GM23338 (cell line): ENCODE measurements at regions not wholly inside any gene's neighbourhood (a gene's known extent, or its start where the extent isn't known, plus 50 kb on each side); places are given as distances from the start of the nearest gene placed in this dataset.

Source experiments
- ATAC-seq: fragments of 200-7000 bp; cut with Tn5 transposase; 3 replicates; pipeline ENCODE4 v1.9.1; 2020
- DNase-seq: peaks from one replicate; pipeline ENCODE4 v3.0.0-alpha.2; 2015; ENCODE audit warnings: low spot score
- H2AFZ ChIP-seq: fragments of 200-600 bp; sonication (generic); 2 replicates; pipeline ENCODE4 v1.8.0; 2016; ENCODE audit warnings: antibody characterized with exemption, mild to moderate bottlenecking, moderate library complexity
- H3F3A ChIP-seq: fragments of 200-600 bp; sonication (generic); replicated peaks from 2 replicates; pipeline ENCODE4 v1.8.0; 2017; ENCODE audit warnings: antibody characterized with exemption, mixed run types, low read depth
- H3K27ac ChIP-seq: fragments of 200-600 bp; sonication (generic); 2 replicates; pipeline ENCODE4 v1.6.1; 2016; ENCODE audit warnings: low read depth
- H3K27me3 ChIP-seq: fragments of 200-600 bp; sonication (generic); 2 replicates; pipeline ENCODE4 v1.8.0; 2016; ENCODE audit warnings: mild to moderate bottlenecking, mixed run types, moderate library complexity; ENCODE audit not compliant: insufficient read depth
- H3K36me3 ChIP-seq: fragments of 200-600 bp; sonication (generic); 2 replicates; pipeline ENCODE4 v1.8.0; 2016; ENCODE audit warnings: mild to moderate bottlenecking; ENCODE audit not compliant: insufficient read depth
- H3K4me1 ChIP-seq: fragments of 200-600 bp; sonication (generic); 2 replicates; pipeline ENCODE4 v1.8.0; 2016; ENCODE audit warnings: mild to moderate bottlenecking, moderate library complexity; ENCODE audit not compliant: insufficient read depth
- H3K4me2 ChIP-seq: fragments of 200-600 bp; sonication (generic); 2 replicates; pipeline ENCODE4 v1.7.1; 2017; ENCODE audit warnings: mixed run types
- H3K4me3 ChIP-seq: fragments of 200-600 bp; sonication (generic); 2 replicates; pipeline ENCODE4 v1.6.1; 2016; ENCODE audit warnings: mixed run types
- H3K79me2 ChIP-seq: fragments of 200-600 bp; sonication (generic); replicated peaks from 2 replicates; pipeline ENCODE4 v1.8.0; 2017; ENCODE audit warnings: mild to moderate bottlenecking; ENCODE audit not compliant: insufficient read depth
- H3K9me2 ChIP-seq: fragments of 200-600 bp; sonication (generic); 2 replicates; pipeline ENCODE4 v1.8.0; 2017; ENCODE audit not compliant: insufficient read depth
- H4K20me1 ChIP-seq: fragments of 200-600 bp; sonication (generic); replicated peaks from 2 replicates; pipeline ENCODE4 v1.8.0; 2017; ENCODE audit warnings: mild to moderate bottlenecking; ENCODE audit not compliant: insufficient read depth
- H3K27ac Mint-ChIP-seq: 2 replicates; pipeline ENCODE4 v1.8.0; 2020; ENCODE audit warnings: inconsistent platforms, mild to moderate bottlenecking, moderate library complexity, mixed read lengths
- H3K27me3 Mint-ChIP-seq: 3 replicates; pipeline ENCODE4 v1.8.0; 2022; ENCODE audit warnings: low read depth, mild to moderate bottlenecking, moderate library complexity, mixed read lengths, inconsistent platforms; ENCODE audit not compliant: insufficient read depth, poor library complexity
- H3K36me3 Mint-ChIP-seq: 3 replicates; pipeline ENCODE4 v1.8.0; 2021; ENCODE audit warnings: low read depth, mild to moderate bottlenecking, inconsistent platforms, moderate library complexity, mixed read lengths
- H3K4me1 Mint-ChIP-seq: 3 replicates; pipeline ENCODE4 v1.8.0; 2020; ENCODE audit warnings: mild to moderate bottlenecking, inconsistent platforms, mixed read lengths
- H3K4me3 Mint-ChIP-seq: 3 replicates; pipeline ENCODE4 v1.8.0; 2021; ENCODE audit warnings: moderate library complexity, mild to moderate bottlenecking, inconsistent platforms, mixed read lengths
- H3K9me3 Mint-ChIP-seq: 3 replicates; pipeline ENCODE4 v1.8.0; 2020; ENCODE audit warnings: moderate library complexity, mild to moderate bottlenecking, inconsistent platforms, mixed read lengths
- CREB1 ChIP-seq: fragments of 250-450 bp; sonication (Bioruptor Pico); IDR thresholded peaks from 2 replicates; pipeline ENCODE4 v1.5.0; 2020; ENCODE audit warnings: low read depth, mild to moderate bottlenecking, moderate library complexity
- EZH2 ChIP-seq: fragments of 200-600 bp; sonication (generic); IDR thresholded peaks from one replicate; pipeline ENCODE4 v1.8.0; 2017; ENCODE audit warnings: antibody characterized with exemption, mild to moderate bottlenecking, low read depth; ENCODE audit not compliant: unreplicated experiment
- EZH2phosphoT487 ChIP-seq: fragments of 200-600 bp; sonication (generic); IDR thresholded peaks from one replicate; pipeline ENCODE4 v1.8.1; 2018; ENCODE audit warnings: antibody characterized with exemption; ENCODE audit not compliant: unreplicated experiment
- JUNB ChIP-seq: IDR thresholded peaks from one replicate; pipeline ENCODE4 v1.6.1; 2016; ENCODE audit warnings: antibody characterized with exemption; ENCODE audit not compliant: unreplicated experiment
- NANOG ChIP-seq: IDR thresholded peaks from 2 replicates; pipeline ENCODE4 v1.6.1; 2016; ENCODE audit warnings: antibody characterized with exemption, borderline replicate concordance
- POLR2AphosphoS5 ChIP-seq: IDR thresholded peaks from 2 replicates; pipeline ENCODE4 v1.6.1; 2016; ENCODE audit warnings: antibody characterized with exemption, low read depth
- REST ChIP-seq: IDR thresholded peaks from one replicate; pipeline ENCODE4 v1.6.1; 2018; ENCODE audit warnings: antibody characterized with exemption; ENCODE audit not compliant: unreplicated experiment
- STAT1 ChIP-seq: IDR thresholded peaks from one replicate; pipeline ENCODE4 v1.6.1; 2016; ENCODE audit warnings: antibody characterized with exemption; ENCODE audit not compliant: unreplicated experiment
- ZNF114 ChIP-seq: fragments of 250-450 bp; sonication (Bioruptor Pico); IDR thresholded peaks from 2 replicates; pipeline ENCODE4 v1.5.0; 2020; ENCODE audit warnings: mild to moderate bottlenecking, moderate library complexity
- ZNF331 ChIP-seq: fragments of 250-450 bp; sonication (Bioruptor Pico); IDR thresholded peaks from 2 replicates; pipeline ENCODE4 v1.5.0; 2020; ENCODE audit warnings: low read depth, mild to moderate bottlenecking, moderate library complexity
- TF ChIP-seq, protein P1 (sequence below): IDR thresholded peaks from 2 replicates; pipeline ENCODE4 v1.6.1; 2016; ENCODE audit warnings: antibody characterized with exemption
- TF ChIP-seq, protein P2 (sequence below), 2 experiments: fragments of 200-600 bp in 1 of 2; sonication (generic) in 1 of 2; conservative IDR thresholded peaks; 2 replicates each; pipeline versions ENCODE4 v1.5.1 to v1.6.1; 2016 to 2017; ENCODE audit warnings: antibody characterized with exemption in 2 of 2, low read depth in 2 of 2, mild to moderate bottlenecking in 2 of 2, moderate library complexity in 1 of 2

GRCh38 chr15:52997123-52997522 is 207.0 kb upstream of the ONECUT1 start (continued):
- TF ChIP-seq, protein P1, sequence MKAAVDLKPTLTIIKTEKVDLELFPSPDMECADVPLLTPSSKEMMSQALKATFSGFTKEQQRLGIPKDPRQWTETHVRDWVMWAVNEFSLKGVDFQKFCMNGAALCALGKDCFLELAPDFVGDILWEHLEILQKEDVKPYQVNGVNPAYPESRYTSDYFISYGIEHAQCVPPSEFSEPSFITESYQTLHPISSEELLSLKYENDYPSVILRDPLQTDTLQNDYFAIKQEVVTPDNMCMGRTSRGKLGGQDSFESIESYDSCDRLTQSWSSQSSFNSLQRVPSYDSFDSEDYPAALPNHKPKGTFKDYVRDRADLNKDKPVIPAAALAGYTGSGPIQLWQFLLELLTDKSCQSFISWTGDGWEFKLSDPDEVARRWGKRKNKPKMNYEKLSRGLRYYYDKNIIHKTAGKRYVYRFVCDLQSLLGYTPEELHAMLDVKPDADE = no peak
- no peak for TF ChIP-seq ZNF331 (CRISPR knock-in tag)
- no peak for TF ChIP-seq CREB1 (CRISPR knock-in tag)
- no peak for TF ChIP-seq STAT1
- no peak for TF ChIP-seq POLR2AphosphoS5

DNA sequence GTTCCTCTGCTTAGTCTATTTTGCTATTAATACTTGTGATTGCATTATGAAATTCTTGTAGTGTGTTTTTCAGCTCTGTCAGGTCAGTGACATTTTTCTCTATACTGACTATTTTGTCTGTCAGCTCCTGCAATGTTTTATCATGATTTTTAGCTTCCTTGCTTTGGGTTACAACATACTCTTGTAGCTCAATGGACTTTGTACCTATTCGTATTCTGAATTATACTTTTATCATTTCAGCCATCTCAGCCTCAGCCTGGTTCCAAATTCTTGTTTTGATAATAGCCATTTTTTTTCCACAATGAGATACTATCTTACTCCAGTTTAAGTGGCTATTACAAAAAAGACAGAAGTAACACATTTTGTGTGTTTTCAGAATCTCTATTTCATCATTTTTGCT is 204.2 kb upstream of the ONECUT1 start:
- Mint-ChIP-seq H3K27ac (no peak overlapping the region), H3K36me3 (no peaks in the 10 kb centered on the region), H3K4me3 (no peak overlapping the region), H3K4me1 (no peaks in the 10 kb centered on the region), H3K9me3 (no peaks in the 10 kb centered on the region; the same call in 2 of the 3 replicates), H3K27me3 (no peaks in the 10 kb centered on the region)
- no peak overlapping the region for H3K4me3 ChIP-seq
- H3F3A ChIP-seq = no peaks in the 10 kb centered on the region
- DNase-seq (no peak), ATAC-seq (no peak)
- peaks cover 6% of the 10 kb centered on the region; the same call in 1 of the 2 replicates for H3K9me2 ChIP-seq
- no peaks in the 10 kb centered on the region for H3K4me1 ChIP-seq
- no peak overlapping the region for H3K27ac ChIP-seq
- H3K36me3 ChIP-seq = no peaks in the 10 kb centered on the region
- no peaks in the 10 kb centered on the region for H3K79me2 ChIP-seq
- no peaks in the 10 kb centered on the region for H4K20me1 ChIP-seq
- no peak overlapping the region for H2AFZ ChIP-seq
- H3K4me2 ChIP-seq = no peak overlapping the region
- H3K27me3 ChIP-seq = no peaks in the 10 kb centered on the region
- TF ChIP-seq EZH2 (no peak), CREB1 (CRISPR knock-in tag) (no peak), JUNB (no peak), ZNF114 (CRISPR knock-in tag) (no peak), REST (no peak), NANOG (no peak), ZNF331 (CRISPR knock-in tag) (no peak), STAT1 (no peak), POLR2AphosphoS5 (no peak), EZH2phosphoT487 (no peak)
- TF ChIP-seq, protein P2, sequence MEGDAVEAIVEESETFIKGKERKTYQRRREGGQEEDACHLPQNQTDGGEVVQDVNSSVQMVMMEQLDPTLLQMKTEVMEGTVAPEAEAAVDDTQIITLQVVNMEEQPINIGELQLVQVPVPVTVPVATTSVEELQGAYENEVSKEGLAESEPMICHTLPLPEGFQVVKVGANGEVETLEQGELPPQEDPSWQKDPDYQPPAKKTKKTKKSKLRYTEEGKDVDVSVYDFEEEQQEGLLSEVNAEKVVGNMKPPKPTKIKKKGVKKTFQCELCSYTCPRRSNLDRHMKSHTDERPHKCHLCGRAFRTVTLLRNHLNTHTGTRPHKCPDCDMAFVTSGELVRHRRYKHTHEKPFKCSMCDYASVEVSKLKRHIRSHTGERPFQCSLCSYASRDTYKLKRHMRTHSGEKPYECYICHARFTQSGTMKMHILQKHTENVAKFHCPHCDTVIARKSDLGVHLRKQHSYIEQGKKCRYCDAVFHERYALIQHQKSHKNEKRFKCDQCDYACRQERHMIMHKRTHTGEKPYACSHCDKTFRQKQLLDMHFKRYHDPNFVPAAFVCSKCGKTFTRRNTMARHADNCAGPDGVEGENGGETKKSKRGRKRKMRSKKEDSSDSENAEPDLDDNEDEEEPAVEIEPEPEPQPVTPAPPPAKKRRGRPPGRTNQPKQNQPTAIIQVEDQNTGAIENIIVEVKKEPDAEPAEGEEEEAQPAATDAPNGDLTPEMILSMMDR (conservative IDR thresholded peaks at IDR 0.05; ENCODE audit: low read depth in 2 of 2) = no peak
- TF ChIP-seq, protein P1 = no peak
